ENCODE measurements at regions not wholly inside any gene's neighbourhood (a gene's known extent, or its start where the extent isn't known, plus 50 kb on each side); places are given as distances from the start of the nearest gene placed in this dataset.

DNA sequence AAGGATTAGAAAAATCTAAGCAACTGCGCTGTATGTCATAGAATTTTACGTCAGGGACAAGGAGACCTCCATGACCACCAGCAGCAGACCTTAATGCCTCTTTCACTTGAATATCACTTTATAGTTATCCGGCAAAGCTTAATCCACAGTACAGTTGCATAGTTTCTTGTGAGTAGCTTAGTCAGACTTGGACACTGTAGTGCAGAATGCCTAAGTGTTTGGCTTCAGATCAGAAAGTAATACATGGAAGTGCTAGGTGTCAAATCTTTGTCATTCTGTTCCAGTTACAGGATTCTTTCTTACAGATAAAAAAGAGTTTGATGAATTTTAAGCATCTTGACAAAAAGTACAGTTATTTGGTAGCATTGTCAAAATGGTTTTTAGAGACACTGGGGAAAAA, 239.9 kb upstream of the PAPPA start:
- DNase-seq: no peak

DNA sequence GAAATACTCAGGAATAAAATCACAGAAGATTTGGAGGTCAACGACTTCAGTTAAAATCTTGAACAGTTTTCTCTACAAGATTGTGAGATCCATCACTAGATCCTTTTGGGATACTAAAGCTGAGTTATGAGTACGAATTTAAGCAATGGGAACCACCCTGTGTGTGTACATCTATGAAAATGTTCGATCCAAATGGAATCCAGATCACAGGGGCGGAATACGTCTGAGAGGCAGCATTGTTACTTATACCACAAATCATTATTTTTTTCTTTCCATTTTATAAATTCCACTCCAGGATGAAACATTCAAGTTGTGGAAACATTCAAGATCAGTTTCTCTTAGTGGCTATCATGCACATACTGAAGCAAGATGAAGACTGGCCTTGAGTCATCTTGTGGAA, 239.3 kb upstream of the PAPPA start:
- no peak for DNase-seq

DNA sequence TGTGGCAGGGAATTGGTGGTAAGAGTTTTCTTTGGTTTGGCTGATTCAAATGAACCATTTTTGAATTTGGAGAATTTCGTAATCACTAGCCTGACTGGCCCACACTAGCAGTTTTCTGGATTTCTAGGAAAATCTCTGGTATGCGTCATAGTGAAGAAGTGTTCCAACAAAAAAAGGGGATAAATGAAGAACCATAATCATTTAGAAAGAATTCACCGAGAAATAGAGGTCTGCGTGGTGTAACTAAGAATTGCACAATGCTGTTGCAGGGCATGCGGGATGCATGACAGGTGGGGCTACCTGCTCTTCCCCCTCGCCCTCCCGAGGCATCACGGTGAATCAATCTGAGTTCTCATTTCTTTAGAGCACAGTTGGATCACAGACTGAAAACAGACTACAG, 232.3 kb upstream of the PAPPA start:
- no peak for DNase-seq

DNA sequence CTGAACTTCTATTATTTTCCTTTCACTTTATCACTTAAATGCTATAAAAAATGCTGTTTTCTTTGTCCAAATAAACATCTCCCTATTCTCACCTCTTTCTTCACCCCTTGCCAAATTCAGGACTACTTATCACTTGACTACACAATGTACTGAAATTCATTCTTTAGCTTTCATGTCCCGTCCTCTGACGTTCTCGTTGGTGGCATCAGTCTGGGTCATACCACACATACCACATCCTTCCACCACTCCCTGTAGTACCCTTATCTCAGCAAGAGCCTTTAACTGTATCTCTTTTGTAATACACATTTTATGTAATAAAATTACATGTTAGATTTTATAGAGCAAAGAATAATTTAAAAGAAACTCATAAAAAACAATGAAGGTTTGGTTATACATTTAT, 231.1 kb upstream of the PAPPA start:
- DNase-seq: no peak

DNA sequence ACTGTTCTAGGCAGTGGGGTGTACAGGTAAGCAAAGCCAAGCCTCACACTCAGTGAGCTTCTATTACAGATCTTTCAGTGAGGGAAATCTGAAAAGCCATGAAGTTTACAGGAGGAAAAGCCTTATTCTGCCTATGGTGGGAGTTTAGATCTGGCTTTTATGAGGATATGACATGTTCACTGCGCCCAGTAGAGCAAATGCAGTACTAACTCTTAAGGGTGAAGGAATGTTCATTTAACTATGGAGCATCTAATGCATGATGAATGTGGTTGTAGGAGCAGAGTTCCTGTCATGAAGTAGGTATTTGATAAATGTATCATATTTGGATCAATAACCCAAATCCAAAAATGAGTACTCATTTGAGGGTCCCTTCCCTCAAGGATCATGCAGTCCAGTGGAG, 230.2 kb upstream of the PAPPA start:
- DNase-seq: no peak

DNA sequence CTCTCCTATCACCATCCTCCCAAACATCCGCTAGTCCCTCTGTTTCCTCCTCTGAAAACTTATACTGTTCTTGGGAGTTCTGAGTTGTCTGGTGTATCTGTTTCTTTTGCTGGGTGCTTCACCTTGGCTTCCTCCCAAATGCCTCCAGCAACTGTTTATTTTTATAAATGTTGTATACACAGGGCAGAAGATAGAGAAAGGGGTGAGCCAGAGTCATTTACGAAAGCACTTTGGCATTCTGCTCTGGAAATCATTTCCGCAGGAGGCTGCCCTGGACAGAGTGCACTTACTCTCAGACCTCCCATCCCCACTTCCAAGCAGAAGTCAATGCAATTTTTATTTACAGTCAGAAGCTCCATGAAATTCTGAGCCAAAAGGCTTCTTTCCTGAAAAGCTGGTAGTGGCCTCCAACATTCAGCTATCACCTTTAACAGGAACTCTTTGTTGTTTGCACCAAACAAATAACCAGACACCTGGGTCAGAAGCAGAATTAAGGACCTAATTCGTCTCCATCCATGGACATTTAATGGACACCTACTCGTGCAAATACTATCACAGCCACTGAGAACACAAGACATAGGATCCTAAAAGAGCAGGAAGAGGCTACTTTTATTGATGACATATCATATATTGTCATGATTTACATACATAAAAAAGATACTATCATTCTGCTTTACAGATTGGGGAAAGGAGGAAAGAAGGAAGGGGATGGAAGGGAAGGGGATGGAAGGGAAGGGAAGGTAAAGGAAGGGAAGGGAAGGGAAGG, 229.5 kb upstream of the PAPPA start:
- DNase-seq: no peak

DNA sequence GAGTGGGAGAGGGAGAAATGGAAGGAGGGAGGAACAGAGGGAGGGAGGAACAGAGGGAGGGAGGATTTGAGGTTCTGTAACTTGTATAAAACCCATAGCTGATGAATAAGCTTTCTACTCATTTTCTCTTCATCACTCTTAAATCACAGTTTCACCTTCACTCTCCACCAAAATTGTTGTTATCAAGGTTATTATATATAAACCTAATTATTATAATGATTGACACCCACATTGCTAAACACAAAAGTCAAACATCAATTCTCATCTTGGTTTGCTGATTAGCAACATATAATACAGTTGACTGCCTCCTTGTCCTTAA, 229.0 kb upstream of the PAPPA start:
- no peak for DNase-seq

DNA sequence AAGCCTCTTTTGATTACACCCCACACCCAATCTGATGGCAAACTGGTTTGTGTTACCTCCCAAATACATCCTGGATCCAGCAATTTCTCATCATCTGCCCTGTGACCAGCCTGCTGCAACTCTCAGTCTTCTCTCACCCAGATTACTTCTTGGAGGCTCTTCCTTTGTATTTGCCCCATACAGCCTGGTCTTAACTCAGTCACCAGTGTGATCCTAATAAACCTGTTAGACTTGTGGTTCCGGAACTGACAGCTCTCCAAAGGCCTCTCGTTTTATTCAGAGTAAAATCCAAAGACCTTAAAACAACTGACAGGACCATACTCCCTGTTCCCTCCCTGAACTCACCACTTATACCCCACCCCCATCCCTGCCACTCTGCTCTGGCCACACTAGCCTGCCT, 228.2 kb upstream of the PAPPA start:
- DNase-seq: no peak

DNA sequence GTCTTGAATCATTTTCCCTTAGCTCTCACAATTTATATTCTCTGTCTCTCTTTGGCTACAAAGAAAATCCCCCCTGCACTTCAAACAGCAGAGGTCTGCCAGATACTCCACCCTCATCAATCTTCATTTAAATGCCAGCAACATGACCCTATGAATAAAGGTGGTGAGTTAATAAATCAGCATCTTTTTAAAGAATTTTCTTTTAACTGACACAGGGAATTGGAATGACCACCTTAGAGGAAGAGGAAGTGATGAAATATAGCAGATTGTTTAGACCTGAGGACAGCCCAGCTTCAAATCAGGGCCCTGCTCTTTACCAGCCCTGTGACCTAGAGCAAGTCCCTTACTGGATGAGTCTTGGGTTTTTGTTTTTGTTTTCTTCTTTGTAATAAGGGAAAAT, 223.1 kb upstream of the PAPPA start:
- DNase-seq: no peak

DNA sequence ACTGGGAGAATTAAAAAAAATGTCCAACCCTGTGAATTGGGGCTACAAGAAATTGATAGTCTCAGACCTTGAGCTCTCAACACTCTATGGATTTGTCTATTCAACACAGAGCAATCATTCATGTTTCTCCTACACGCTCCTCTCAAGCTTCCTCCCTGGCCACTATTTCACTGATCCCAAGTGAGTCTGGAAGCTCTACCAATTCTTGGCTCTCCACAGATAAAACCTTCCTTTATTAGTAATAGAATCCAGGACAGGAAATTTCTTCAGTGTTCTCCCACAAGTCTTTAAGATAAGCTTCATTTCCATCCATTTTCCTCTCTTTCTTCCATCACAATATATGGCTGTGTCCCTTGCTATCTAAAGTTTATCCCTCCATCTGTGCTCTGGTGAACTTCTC, 215.1 kb upstream of the PAPPA start:
- DNase-seq: no peak

DNA sequence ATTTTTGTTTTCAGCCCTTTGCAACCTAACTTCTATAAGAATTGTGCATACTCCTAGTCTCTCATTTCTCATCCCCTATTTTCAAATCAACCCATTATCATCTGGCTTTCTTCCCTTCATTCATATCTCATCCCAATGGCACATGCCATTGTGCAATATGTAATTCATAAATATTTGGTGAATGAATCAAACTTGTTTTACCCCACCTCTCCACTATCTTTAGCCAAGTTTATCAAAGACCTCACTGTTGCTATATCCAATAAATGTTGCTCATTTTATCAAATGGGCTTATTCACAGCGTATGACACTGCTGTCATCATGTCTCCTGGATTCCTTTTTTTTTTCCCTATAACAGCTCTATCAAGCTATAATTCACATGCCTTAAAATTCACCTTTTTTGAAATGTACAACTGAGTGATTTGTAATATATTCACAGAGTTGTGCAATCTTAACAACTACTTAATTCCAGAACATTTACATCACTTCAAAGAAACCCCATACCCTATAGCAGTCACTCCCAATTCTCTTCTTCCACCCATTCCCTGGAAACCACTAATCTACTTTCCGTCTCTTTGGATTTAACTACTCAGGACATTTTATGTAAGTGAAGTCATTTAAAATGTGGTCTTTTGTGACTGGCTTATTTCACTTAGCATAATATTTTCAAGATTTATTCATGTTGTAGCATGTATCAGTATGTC, 214.4 kb upstream of the PAPPA start:
- DNase-seq: no peak

DNA sequence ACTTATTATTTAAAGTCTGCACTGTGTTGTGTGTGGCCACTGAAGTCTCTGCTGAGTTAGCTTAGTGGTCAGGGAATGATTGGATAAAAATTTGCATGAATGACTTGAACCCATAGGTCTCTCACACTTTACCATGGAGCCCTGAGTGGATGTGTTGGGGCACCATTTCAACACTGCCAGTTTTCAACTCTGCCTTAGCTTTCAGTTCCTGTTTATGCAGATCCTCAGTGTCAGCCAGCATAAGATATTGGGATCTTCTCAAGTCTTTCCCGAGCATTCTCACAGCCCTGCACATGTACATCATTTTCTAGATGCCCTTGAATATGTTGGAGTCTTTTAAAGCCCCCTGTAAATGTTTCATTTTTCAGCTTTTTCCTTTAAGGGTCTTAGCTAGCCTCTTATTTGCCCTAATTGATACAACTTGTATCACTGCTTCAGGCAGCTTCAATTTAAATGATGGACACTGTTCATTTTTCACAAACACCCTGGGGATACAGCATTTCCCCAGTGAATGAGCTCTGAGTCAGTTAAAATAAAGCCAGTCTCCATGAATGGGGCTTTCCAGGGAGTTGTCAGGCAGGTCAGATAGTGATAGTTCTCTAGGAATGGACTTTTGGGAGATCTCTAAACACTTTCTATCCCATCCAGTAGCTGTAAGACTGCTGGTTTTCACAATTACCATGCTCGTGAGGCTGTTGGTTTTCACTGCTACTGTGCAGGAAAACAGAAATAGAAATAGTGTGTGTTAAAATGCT, 211.9 kb upstream of the PAPPA start:
- DNase-seq: no peak

DNA sequence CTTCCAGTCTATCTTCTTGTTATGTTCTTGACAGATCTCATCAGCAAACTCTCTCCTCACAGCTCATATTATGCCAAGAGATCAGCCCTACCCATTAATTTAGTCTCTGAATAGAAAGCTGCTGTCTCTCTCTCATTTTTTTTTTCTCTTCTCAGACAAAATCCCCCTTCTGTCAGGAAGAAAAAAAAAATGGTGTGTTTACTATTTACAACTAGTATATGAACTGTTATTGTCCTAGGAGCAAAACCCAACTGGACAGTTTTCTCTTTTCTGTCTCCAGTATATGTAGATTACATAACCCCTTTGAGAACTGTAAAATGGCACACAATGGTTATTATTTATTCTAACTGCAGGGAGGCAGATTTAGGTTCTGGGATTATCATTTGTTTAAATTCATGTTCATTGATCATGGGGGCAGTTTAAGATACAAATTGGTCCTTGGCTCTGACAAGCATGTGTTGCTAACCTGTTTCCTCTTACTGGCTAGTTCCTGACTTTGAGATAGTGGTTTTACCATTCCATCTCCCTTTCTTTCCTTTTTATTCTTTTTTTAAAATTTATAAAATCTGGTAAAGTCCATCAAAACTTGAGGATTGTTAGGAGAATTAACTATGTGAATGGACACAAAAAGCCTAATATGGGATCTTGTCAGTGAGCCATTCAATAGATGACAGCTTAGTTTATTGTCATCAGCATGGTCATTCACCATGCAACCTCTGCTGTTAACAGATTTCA, 210.0 kb upstream of the PAPPA start:
- DNase-seq: no peak

DNA sequence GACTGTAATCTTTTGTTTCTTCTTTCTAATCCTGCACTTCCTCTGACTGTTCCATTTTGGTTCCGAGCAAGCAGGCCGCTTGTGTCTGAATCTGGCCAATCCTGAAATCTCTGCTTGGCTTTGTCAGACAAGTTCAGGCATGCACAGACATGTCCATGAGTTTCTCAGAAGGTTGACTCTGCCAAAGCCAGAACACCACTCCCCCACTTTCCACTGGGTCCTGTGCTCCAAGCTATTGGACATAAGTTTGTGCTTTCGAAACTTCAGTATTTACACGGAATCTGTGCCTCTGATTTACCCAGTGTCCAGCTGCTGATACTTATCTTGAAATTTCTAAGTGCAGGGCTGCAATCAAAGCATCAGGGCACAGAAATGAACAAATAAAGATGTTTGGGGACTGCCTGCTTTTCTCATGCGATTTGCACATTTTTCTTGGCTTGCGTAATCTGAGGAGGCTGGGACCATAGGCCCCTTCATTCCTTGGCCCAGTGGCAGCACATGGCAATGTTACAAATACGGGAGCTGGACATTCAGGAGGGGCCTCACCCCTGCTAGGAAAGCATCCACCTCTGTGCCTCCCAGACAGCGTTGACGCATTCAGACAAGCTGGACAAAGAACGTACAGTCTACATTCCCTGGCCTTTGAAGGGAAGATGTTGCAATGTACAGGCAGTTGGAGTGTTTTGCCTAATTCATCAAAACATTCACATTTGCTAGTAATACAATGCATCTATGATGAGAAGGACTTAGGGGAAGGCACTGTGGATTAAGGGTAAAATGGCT, 209.2 kb upstream of the PAPPA start:
- DNase-seq: peak; percentile 65

DNA sequence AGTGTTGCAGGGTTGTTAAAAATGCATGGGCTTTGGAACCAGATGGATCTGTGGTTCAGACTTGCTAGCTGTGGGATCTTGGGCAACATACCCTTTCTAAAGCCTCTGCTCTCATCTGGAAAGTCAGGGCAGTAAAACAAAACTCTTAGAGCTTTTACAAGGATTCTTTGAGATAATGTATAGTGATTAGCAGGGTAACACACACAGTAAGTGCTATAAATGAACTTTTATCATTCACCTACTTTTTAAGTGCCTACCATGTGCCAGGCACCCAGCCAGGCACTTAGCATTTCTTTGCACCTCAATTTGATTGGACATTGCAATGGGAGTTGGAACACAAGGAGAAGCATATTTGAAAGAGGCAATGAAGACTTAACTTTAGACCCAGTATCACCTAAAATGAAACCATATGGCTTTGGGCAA, 208.6 kb upstream of the PAPPA start:
- DNase-seq: no peak

DNA sequence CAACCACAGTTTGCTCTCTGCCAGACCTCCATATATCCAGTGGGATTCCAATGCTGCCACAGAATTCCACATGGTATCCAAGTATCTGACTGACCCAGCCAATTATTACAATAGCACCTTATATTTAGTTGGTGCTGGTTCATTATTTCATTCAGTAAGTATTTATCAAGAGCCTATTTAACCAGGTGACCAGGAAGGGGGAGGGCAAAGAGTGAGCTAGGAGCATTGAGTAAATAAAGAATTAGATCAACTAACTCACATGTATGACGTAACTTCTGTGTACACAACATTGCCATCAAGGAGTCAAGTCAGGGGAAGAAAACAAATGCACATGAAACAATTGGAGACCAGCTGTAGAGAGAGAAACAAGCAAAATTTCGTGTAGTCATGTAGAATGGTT, 207.1 kb upstream of the PAPPA start:
- DNase-seq: no peak

DNA sequence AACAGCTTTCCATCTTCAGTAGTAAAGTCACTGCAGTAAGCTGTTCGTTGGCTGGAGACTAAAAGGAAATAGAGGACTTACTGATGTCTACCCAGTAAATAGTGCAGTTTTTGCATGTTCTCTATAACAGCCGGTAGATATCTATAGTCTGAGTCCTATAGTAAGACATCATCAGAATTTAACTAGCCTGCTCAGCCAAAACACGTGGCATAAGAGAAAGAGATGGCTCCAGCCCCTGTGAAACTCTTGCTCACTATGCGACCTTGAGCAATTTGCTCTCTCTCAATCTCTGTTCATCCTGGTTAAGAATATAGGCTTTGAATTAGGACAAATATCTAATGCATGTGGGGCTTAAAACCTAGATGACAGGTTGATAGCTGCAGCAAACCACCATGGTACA, 201.6 kb upstream of the PAPPA start:
- no peak for DNase-seq

DNA sequence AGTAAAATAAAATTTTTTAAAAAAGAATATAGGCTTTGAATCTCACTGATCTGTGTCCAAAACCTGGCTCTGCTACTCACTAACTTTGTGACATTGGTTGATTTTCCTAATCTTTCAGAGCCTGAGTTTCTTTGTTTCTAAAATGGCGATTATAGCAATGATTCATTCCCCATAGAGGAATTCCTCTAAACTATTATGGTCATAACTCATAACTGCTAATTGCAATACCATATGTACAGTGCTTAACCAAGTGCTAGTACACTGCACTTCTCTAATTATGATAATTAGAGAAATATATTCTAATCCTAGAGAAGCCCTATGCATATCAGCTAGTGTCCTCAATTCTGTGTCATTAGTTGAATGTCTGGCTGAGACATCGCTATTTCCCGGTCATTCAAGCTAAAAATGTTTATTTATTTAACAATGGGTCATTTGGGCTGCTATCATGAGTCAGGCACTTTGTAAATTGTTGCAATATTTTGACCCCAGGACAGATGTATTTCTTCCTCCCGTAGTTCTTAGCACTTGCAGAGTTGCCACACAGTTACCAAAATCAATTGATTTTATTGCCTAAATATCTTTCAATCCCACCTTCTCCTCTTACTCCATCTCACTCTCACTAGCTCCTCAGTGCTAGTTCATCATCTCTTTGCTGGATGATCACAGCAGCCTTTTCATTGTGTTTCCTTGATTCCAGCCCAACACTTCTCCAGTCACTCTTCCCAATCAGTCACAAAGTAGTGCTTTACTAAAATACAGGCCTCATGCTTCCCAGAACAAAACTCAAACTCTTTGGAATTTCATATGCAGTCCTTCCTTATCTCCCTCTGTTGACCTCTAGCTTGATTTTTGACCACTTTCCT, 200.9 kb upstream of the PAPPA start:
- no peak for DNase-seq

DNA sequence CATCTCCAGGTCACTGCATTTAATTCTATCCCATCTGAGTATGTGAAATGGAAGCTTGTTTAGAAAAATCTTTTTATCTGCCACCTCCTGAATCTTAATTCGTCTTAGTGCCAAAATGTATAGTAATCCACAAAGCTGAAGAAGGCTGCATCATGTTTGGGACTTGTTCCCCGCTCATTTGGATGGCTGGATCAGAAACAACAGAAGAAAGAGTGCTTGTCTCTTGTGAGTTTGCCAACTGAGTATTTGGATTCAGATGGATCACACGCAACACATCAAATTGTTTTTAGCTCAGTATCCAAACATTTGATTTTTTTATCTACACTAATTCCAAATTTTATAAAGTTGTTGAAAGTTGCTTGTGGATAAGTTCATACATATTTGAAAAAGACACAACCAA, 197.2 kb upstream of the PAPPA start:
- no peak for DNase-seq

DNA sequence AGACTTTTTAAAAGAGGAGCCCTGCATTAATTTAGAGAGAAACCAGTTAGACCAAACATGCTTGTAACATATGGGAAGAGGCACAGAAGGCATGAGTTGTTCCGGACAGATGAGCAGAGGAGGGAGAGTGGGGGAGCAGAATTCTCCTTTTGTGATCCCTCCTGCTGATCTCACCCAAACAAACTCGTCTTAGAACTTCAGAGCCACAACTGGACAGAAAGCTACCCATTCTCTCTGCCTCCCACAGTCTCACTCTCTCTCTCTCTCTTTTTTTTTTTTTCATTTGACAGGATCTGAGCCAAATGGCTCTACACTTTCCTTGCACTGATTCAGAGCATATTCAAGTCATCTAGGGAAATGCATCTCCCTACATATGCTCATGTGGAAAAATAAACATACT, 196.0 kb upstream of the PAPPA start:
- no peak for DNase-seq

DNA sequence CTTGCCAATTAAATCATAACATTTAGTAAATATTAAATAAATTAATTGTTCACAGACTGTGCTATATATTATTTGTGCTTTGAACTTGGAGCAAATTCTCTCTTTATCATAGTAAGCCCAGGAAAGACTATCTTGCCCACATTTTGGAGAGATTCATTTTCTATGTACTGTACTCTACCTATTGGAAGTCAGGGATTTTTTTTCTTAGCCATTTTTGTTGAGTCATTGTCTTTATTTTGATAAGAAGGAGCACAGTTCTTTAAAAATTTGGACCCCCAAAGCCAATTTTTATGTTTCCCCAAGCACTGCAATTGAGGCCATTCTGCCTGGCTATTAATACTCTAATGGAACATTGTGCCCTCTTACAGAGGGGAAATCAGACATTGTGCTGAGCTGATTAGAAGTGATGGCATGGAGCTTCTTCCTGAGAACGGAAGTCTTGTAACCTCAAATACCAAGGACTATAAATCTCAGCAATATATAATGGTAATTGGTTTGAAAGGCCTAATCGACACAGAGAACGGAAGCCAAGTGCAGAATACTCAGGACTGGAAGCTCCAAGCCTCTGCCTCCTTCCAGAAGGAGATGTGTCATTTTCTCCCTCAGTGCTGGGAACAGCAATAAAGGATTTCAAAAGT, 188.8 kb upstream of the PAPPA start:
- no peak for DNase-seq
